ENCODE measurements at regions not wholly inside any gene's neighbourhood (a gene's known extent, or its start where the extent isn't known, plus 50 kb on each side); places are given as distances from the start of the nearest gene placed in this dataset.

DNA sequence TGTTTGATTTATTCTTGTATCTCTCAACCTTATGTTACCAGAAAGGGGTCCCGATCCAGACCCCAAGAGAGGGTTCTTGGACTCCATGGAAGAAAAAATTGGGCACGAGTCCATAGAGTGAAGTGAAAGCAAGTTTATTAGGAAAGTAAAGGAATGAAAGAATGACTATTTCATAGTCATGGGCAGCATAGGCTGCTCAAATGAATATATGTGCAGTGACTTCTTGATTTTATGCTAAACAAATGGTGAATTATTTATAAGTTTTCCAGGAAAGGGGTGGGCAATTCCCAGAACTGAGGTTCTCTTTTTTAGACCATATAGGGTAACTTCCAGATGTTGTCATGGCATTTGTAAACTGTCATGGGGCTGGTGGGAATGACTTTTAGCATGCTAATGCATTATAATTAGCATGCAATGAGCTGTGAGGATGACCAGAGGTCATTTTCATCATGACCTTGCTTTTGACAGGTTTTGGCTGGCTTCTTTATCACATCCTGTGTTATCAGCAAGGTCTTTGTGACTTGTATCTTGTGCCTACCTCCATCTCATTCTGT lies 832.4 kb upstream of the CDH2 start:
- TF ChIP-seq, protein P1, sequence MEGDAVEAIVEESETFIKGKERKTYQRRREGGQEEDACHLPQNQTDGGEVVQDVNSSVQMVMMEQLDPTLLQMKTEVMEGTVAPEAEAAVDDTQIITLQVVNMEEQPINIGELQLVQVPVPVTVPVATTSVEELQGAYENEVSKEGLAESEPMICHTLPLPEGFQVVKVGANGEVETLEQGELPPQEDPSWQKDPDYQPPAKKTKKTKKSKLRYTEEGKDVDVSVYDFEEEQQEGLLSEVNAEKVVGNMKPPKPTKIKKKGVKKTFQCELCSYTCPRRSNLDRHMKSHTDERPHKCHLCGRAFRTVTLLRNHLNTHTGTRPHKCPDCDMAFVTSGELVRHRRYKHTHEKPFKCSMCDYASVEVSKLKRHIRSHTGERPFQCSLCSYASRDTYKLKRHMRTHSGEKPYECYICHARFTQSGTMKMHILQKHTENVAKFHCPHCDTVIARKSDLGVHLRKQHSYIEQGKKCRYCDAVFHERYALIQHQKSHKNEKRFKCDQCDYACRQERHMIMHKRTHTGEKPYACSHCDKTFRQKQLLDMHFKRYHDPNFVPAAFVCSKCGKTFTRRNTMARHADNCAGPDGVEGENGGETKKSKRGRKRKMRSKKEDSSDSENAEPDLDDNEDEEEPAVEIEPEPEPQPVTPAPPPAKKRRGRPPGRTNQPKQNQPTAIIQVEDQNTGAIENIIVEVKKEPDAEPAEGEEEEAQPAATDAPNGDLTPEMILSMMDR (IDR thresholded peaks at IDR 0.05): no peak

DNA sequence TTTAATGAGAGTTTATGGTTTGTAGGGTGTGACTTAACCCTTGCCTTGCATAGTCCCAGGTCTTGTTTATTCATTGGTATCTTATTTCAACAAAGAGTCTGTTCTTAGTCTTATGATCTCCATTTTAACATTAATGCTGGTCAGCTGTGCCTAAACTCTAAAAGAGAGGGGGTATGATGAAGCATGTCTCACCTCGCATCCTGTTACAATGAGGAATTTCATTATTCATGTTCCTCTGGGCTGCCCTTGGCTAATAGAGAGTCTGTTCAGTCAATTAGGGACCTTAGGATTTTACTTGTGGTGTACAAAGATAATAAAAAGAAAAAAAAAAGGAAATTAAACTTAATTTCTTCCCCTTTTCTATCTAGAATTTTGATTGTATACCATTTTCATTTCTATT lies 831.9 kb upstream of the CDH2 start:
- TF ChIP-seq, protein P1 (IDR thresholded peaks at IDR 0.05): no peak

DNA sequence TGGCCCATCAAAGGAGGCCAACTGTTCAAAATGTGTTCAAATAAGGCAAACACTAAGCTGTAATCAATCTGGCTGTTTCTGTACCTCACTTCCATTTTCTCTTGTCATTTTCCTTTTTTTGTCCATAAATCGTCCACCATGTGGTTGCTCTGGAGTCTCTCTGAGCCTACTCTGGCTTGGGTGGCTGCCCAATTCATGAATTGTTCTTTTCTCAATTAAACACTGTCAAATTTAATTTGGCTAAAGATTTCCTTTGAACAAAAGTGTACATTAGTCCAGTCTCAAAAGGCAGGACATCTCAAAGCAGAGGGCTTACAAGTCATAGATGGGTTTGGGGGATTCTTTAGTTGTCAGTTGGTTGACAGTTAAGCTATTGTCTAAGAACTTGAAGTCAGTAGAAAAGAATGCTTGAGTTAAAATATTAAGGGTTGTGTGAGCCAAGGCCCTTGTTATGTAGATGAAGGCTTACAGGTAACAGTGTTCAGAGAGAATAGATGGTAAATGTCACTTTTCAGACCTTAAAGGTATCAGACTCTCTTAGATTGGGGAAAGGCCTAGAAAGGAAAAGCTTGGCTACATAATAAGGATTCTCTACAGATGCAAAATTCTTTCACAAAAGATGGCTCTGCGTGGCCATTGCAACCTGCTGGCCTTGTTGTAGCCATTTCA lies 831.2 kb upstream of the CDH2 start:
- TF ChIP-seq, protein P1 (IDR thresholded peaks at IDR 0.05): no peak

DNA sequence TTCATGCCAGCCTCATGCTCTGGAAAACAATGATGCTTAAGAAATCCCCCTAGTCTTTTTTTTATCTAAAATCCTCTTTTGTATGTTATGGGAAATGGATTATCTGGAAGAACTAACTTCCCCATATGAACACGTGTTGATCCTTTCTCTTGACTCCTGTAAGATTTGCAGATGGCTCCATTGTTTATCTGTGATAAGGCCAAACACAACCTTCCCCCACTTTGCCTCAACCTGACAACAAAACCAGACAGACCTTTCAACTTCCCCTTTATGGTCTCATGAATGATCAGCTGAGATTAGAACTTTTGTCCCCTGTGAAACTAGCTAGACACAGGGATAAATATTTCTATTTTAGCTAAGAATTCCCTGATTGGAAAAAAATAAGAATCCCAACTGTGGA lies 828.0 kb upstream of the CDH2 start:
- TF ChIP-seq, protein P1 (IDR thresholded peaks at IDR 0.05): no peak

DNA sequence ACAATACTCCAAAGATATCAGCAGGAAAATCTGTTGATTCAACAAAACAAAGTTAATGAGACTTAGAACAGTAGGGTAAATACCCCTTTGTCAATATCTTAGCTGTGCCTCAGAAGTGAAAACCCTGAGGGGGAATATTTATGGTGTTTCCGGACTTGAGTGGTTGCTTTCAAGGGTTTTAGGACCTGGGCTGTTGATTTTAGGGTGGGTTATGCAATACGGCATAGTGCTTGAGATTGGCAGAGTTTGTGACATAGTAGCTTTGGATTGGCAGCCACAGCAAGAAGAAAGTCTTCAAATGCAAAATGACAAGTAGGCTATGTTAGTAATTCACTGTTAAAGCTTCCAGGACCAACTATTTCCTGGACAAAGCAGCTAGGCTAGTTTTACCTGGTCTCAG lies 826.3 kb upstream of the CDH2 start:
- TF ChIP-seq, protein P1 (IDR thresholded peaks at IDR 0.05): no peak

DNA sequence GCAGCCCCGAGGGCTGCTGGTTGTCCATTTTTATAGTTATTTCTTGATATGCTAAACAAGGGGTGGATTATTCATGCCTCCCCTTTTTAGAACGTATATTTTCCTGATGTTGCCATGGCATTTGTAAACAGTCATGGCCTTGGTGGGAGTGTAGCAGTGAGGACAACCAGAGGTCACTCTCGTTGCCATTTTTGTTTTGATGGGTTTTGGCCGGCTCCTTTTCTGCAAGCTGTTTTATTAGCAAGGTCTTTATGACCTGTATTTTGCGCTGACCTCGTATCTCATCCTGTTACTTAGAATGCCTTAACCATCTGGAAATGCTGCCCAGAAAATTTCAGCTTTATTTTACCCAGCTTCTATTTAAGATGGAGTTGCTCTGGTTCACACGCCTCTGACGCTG lies 825.8 kb upstream of the CDH2 start:
- TF ChIP-seq, protein P1 (IDR thresholded peaks at IDR 0.05): no peak

DNA sequence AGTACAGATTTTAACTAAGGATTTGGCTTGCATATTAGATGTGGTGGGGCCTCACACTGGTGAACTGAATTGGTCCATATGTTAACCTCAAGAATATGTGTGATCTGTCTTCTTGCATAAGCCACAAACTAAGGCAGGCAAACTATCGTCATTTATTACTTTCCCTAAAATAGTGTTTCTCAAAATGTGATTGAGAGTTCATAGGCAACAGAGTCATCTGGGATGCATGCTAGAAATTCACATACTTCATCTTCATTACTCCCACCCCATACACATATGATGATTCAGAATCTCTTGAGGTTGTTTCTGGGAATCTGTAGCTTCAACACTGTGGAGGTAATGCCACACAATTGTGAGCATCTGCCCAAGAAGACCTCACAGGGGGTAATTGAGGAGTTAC lies 822.8 kb upstream of the CDH2 start:
- TF ChIP-seq, protein P1 (IDR thresholded peaks at IDR 0.05): no peak

DNA sequence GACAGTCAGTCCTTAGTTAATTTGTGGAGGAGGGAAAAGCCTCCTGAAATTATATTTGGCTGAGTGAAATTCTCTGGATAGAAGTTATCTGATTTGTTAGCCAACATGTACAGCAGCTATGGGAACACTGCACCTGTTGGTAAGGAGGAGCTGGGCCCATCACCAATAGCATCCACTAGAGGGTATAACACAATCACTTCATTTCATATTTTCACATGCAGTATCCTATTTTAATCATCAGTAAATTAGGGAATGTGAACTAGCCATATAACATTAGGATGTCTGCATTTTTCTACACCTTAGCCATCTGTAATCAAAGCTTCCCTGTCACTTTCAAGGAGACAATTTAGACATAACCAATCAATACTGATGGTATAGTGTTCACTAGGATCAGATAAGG lies 818.4 kb upstream of the CDH2 start:
- TF ChIP-seq, protein P1 (IDR thresholded peaks at IDR 0.05): peak; percentile 40; the same call in 1 of the 2 replicates
